ENCODE measurements at regions not wholly inside any gene's neighbourhood (a gene's known extent, or its start where the extent isn't known, plus 50 kb on each side); places are given as distances from the start of the nearest gene placed in this dataset.
"Not testable (repeated sequence)": the region's sequence is repeated elsewhere in the genome, so short reads cannot be mapped to it uniquely, and the experiment has no call there.

DNA sequence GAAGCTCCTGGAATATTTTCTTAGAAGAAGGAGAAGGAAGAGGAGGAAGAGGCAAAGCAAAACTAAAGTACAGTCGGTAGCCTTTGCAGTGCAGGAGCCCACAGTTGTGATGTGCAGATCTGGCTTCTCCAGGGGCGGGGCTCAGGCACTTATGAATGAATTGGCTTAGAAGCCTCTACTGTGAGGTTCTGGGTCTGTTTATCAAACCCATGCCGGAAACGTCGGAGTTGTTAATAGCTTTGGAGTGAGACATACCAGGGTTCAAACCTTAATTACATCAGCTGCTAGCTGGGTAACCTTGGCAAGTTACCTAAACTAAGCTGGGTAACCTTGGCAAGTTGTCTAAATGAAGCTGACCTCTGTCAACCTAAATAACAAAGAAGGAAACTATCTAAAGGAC lies 89.3 kb upstream of the PITRM1 start:
- Mint-ChIP-seq H3K4me3 (no peak overlapping the region), H3K36me3 (ENCODE audit: low read depth) (no peaks in the 10 kb centered on the region), H3K9me3 (no peaks in the 10 kb centered on the region), H3K4me1 (ENCODE audit: low read depth) (no peaks in the 10 kb centered on the region), H3K27me3 (peaks cover 46% of the 10 kb centered on the region), H3K27ac (no peak overlapping the region)
- no peak for DNase-seq

DNA sequence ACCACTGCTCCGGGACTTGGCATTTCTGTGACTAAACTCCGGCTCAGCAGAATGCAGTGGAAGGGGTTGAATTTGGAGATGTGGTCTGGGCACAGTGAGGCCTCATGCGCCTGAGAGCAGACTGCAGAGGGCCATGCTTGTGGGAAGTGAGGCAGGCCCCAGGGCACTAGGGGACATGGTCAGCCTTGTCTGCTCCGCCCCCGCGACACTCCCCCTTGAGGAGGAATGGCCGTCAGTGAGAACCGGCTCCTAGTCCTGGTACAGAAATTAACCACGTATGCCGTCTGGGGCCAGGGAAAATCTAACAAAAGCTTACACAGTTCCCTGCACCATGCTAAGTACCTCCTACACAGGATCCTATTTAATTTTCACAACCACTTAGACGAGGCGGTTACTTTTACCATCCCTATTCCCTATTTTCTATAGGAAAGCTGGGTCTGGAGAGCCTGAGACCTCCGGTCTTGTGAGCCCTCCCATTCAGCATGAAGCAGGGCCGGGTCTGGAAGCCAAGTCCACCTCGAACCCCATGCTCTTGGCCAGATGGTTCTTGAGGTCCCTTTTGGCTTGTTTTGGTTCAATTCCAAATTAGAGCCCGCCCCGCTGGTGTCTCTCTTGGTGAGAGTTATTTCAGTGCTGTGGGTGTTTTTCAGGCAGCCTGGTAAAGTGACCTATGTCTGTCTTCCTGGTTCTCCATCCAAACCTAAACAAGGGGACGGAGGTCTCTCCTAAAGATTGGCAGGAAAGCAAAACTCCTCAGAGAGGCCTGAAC lies 87.7 kb upstream of the PITRM1 start:
- no peaks in the 10 kb centered on the region for H3K9me3 Mint-ChIP-seq
- H3K4me3 Mint-ChIP-seq = no peak overlapping the region
- H3K27ac Mint-ChIP-seq = no peak overlapping the region
- H3K36me3 Mint-ChIP-seq (ENCODE audit: low read depth) = no peaks in the 10 kb centered on the region
- H3K27me3 Mint-ChIP-seq = peaks cover 42% of the 10 kb centered on the region
- DNase-seq = no peak
- H3K4me1 Mint-ChIP-seq (ENCODE audit: low read depth) = no peaks in the 10 kb centered on the region

DNA sequence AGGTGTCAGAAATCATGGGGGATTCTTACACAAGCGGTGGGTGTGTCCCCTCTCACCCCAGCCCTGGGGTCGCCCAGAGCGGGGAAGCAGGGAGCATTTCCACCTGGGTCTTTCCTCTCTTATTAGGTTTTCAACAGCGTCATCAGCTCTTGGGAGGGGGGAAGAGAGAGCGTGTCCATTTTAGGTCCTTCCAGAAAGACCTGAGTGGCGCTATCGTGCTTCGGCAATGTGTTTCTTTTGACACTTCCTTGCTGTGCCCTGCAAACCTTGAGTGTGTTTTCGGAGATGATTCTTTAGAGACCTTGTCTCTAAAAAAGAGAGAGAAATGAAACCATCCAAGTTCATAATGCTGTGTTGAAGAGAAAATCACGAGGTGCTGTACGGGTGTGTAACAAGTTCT lies 86.9 kb upstream of the PITRM1 start:
- Mint-ChIP-seq H3K27ac (no peak overlapping the region), H3K4me3 (no peak overlapping the region), H3K4me1 (ENCODE audit: low read depth) (no peaks in the 10 kb centered on the region), H3K9me3 (no peaks in the 10 kb centered on the region), H3K36me3 (ENCODE audit: low read depth) (no peaks in the 10 kb centered on the region), H3K27me3 (peaks cover 46% of the 10 kb centered on the region)
- no peak for DNase-seq

GRCh38 chr10:3258394-3258793 lies 85.8 kb upstream of the PITRM1 start:
- no peak for DNase-seq
- Mint-ChIP-seq H3K27ac (no peak overlapping the region), H3K4me3 (no peak overlapping the region), H3K4me1 (ENCODE audit: low read depth) (no peaks in the 10 kb centered on the region), H3K36me3 (ENCODE audit: low read depth) (no peaks in the 10 kb centered on the region), H3K27me3 (peaks cover 46% of the 10 kb centered on the region), H3K9me3 (no peaks in the 10 kb centered on the region)

- no peaks in the 10 kb centered on the region for H3K36me3 Mint-ChIP-seq (ENCODE audit: low read depth)
- H3K4me1 Mint-ChIP-seq (ENCODE audit: low read depth) = peaks cover 5% of the 10 kb centered on the region
- no peak for DNase-seq
- no peak overlapping the region for H3K27ac Mint-ChIP-seq
- peaks cover 54% of the 10 kb centered on the region for H3K27me3 Mint-ChIP-seq
- no peaks in the 10 kb centered on the region for H3K9me3 Mint-ChIP-seq
- H3K4me3 Mint-ChIP-seq = no peak overlapping the region
Observed at GRCh38 chr10:3255616-3256015, 83.0 kb upstream of the PITRM1 start.

DNA sequence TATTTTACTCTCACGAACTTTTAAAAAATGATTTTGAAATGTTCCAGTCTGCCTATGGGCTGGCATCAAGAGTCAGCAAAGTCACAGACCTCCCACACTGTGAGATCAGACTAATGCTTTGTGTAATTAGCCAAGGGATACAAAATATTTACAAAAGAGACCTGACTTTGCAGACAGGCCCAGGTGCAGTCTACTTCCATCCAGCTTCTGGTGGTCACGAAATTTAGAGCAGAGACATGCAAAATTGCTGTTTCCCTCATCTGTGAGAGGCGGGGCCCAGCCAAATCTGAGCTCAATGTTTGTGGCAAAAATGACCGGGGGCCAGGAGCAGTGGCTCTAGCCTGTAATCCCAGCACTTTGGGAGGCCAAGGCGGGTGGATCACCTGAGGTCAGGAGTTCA lies 82.5 kb upstream of the PITRM1 start:
- Mint-ChIP-seq H3K4me3 (no peak overlapping the region), H3K27me3 (peaks cover 58% of the 10 kb centered on the region), H3K4me1 (ENCODE audit: low read depth) (peaks cover 5% of the 10 kb centered on the region), H3K36me3 (ENCODE audit: low read depth) (no peaks in the 10 kb centered on the region), H3K27ac (no peak overlapping the region), H3K9me3 (no peaks in the 10 kb centered on the region)
- no peak for DNase-seq

GRCh38 chr10:3253974-3254373 lies 81.4 kb upstream of the PITRM1 start:
- not testable (repeated sequence) for H3K4me3 Mint-ChIP-seq; H3K27ac Mint-ChIP-seq; H3K9me3 Mint-ChIP-seq; H3K4me1 Mint-ChIP-seq (ENCODE audit: low read depth); H3K36me3 Mint-ChIP-seq (ENCODE audit: low read depth); DNase-seq
- H3K27me3 Mint-ChIP-seq = peaks cover 58% of the 10 kb centered on the region

DNA sequence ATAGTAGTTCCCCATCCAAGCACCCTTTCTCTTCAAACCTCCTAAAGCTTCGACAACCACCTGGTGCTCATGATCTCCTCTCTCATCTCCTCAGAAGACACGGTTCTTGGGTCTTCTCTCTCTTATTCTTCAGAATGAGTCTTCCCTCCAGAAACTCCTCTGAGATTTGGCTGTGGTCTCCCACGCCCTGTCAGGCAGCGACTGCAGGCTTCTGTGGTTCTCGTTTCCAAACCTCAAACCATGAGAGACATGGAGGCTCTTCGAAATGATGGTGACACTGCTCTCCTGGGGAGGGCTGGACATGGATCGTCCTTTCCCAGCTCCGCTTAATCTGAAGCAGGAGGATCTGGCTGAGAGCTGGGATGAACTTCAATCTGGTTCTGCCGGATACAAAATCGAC lies 78.6 kb upstream of the PITRM1 start:
- Mint-ChIP-seq H3K27me3 (peaks cover 62% of the 10 kb centered on the region), H3K36me3 (ENCODE audit: low read depth) (no peaks in the 10 kb centered on the region), H3K27ac (no peak overlapping the region), H3K9me3 (no peaks in the 10 kb centered on the region), H3K4me1 (ENCODE audit: low read depth) (peaks cover 11% of the 10 kb centered on the region), H3K4me3 (no peak overlapping the region)
- no peak for DNase-seq

GRCh38 chr10:3249307-3249889 lies 76.8 kb upstream of the PITRM1 start:
- no peak for DNase-seq
- H3K27me3 Mint-ChIP-seq = peaks cover 61% of the 10 kb centered on the region
- peaks cover 11% of the 10 kb centered on the region for H3K4me1 Mint-ChIP-seq (ENCODE audit: low read depth)
- no peak overlapping the region for H3K4me3 Mint-ChIP-seq
- H3K27ac Mint-ChIP-seq = no peak overlapping the region
- H3K36me3 Mint-ChIP-seq (ENCODE audit: low read depth) = no peaks in the 10 kb centered on the region
- no peaks in the 10 kb centered on the region for H3K9me3 Mint-ChIP-seq

GRCh38 chr10:3248526-3249306 lies 76.1 kb upstream of the PITRM1 start:
- Mint-ChIP-seq H3K4me1 (ENCODE audit: low read depth) (peaks cover 11% of the 10 kb centered on the region), H3K27ac (no peak overlapping the region), H3K9me3 (no peaks in the 10 kb centered on the region), H3K36me3 (ENCODE audit: low read depth) (no peaks in the 10 kb centered on the region), H3K4me3 (no peak overlapping the region), H3K27me3 (peaks cover 61% of the 10 kb centered on the region)
- DNase-seq = no peak

DNA sequence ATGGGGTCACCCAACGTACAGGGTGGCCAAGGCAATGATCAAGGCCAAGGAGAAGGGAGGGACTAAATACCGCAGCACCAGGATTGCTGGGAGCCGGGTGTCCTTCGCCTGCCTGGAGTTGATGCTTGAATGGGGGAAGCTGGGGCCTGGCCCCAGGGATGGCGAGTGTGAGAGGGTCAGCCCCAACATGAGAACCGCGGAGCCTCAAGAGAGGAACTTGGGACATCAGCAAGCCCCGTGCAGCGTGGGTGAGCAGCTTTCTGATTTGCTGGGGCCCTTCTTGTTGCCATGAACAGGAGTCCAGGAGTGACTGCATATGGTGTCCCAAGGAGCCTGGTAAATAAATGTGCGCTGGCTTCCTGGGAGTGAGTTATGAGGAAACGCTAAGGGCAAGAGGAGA lies 72.8 kb upstream of the PITRM1 start:
- Mint-ChIP-seq H3K27me3 (peaks cover 48% of the 10 kb centered on the region), H3K9me3 (no peaks in the 10 kb centered on the region), H3K36me3 (ENCODE audit: low read depth) (no peaks in the 10 kb centered on the region)

DNA sequence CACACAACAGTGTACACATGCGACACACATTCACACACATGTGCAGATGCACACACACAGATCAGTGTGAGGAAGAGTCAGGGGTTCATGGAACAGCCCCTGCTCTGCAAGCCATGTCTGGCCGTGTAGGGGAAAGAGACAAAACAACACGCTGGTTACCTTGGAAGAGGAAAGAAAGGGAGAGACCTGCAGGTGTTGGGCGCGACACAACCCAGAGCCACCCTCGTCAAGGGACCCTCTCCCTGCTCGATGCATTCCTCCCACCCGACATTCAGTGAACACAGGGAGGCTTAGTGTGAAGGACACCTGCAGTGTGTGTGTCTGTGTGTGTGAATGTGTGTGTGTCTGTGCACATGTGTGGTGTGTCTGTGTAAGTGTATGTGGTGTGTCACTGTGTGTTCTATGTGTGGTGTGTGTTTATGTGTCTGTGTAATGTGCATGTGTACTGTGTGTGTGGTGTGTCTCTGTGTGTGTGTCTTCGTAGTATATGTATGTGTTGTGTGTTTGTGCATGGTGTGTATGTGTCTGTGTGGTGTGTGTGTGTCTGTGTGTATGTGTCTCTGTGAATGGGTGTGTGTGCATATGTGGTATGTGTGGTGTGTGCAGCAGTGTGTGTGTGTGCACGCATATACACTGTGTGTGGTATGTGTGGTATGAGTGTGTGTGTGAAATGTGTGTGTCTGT lies 69.5 kb upstream of the PITRM1 start:
- no peaks in the 10 kb centered on the region for H3K9me3 Mint-ChIP-seq
- H3K27me3 Mint-ChIP-seq = peaks cover 49% of the 10 kb centered on the region
- no peaks in the 10 kb centered on the region for H3K36me3 Mint-ChIP-seq (ENCODE audit: low read depth)
- DNase-seq = no peak
- no peak overlapping the region for H3K4me3 Mint-ChIP-seq
- H3K4me1 Mint-ChIP-seq (ENCODE audit: low read depth) = peaks cover 4% of the 10 kb centered on the region
- H3K27ac Mint-ChIP-seq = no peak overlapping the region

More for the DNA sequence above, 72.8 kb upstream of the PITRM1 start:
- Mint-ChIP-seq H3K4me3 (no peak overlapping the region), H3K27ac (no peak overlapping the region), H3K4me1 (ENCODE audit: low read depth) (peaks cover 6% of the 10 kb centered on the region)
- no peak for DNase-seq

DNA sequence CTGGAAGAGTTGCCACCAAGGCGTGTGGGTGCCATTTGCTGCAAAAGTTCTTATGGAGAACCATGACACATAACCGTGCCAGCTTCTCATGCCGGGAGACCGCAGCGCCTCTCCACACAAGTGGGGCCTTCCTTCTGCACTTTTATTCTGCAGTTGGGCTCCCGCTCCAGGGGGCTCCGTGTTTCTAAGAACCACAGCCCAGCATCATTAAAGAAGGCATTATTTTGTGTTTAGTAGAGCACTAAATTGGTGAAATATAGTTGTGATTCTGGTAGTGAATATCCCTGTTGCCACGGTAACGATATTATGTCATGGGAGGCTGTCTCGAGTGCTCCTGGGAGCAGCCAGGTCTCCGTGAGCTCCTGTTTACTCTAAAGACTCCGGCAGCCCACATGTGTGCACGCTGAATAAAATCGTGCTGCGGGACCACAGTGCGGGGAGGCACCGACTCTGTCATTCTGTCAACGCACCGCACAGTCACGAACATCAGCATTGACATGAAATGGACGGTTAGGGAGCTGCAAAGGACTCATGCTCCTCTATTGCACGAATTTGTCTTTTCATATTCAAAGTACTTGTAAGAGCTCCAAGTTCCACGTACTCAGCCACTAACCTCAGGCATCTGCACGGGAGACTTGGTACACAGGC lies 68.8 kb upstream of the PITRM1 start:
- Mint-ChIP-seq H3K36me3 (ENCODE audit: low read depth) (no peaks in the 10 kb centered on the region), H3K27ac (no peak overlapping the region), H3K4me3 (no peak overlapping the region)

More for the DNA sequence above, 68.8 kb upstream of the PITRM1 start:
- Mint-ChIP-seq H3K27me3 (peaks cover 55% of the 10 kb centered on the region), H3K9me3 (no peaks in the 10 kb centered on the region), H3K4me1 (ENCODE audit: low read depth) (peaks cover 4% of the 10 kb centered on the region)
- DNase-seq = no peak

All from activated T-cell treated with anti-CD3 and anti-CD28 coated beads, Interleukin-2, amount 50 U/mL, for 24 hours (primary cell).